NCI-H187 treated with DMSO at 0.1 percent for 48 hours (cell line): ENCODE measurements at regions not wholly inside any gene's neighbourhood (a gene's known extent, or its start where the extent isn't known, plus 50 kb on each side); places are given as distances from the start of the nearest gene placed in this dataset.
"Not testable (repeated sequence)": the region's sequence is repeated elsewhere in the genome, so short reads cannot be mapped to it uniquely, and the experiment has no call there.

Experiments
- DNase-seq: peaks from one replicate; lab custom pipeline; 2025; lab: John Stamatoyannopoulos, UW

DNA sequence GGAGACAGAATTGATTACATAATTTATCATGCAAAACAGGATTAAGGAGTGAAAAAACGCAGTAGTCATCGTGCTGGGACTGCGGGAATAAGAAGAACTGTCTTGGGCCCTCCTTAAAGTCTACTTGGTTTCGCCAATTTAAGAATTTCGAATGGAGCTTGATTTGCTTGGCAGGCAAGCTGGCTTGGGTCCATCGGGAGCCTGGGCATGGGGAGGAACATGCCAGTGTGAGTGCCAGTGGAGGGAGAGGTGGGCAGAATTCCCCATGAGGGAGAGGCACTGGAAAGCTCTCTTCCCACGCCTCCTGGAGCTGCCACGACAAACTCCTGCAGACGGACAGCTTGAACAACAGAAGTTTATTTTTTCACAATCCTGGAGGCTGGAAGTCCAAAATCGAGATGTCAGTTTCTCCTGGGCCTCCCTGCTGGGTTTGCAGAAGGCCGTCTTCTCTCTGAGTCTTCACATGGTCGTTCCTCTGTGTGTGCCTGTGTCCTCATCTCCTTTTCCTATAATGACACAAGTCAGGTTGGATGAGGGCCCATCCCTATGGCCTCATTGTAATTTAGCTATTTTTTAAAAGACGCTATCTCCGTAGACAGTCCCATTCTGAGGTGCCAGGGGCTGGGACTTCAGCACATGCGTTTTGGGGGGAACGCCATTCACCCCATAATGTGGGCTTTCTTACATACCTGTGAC is 528.7 kb upstream of the DPP6 start:
- DNase-seq = no peak

DNA sequence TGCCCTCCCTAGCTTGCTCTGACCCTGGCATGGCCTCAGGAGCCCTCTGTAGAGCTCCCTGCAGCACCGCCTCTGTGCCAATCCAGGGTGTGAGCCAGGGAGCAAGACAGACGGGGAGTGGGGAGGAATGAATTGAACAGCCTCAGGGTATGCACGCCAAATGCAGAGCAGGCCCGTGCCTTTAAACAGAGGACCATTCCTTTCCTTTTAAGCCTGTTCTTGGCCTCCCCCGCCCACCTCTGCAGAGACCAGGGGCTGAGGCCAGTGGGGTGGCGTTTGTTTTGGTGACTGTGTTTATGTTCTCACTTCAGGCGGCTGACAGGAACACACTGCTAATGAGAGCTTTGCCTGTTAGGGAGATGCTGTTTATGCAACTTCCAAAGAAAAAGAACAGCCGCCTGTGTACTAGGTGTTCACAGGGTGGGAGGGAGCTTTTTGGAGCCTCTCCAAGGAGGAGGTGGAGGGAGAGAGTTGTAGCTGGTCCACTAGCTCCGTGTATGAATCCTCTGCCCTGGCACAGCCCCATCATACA is 528.1 kb upstream of the DPP6 start:
- no peak for DNase-seq

- no peak for DNase-seq
Measured at GRCh38 chr7:153529100-153529499, 523.1 kb upstream of the DPP6 start.

- DNase-seq = no peak
Measured at GRCh38 chr7:153529651-153530165, 522.5 kb upstream of the DPP6 start.

DNA sequence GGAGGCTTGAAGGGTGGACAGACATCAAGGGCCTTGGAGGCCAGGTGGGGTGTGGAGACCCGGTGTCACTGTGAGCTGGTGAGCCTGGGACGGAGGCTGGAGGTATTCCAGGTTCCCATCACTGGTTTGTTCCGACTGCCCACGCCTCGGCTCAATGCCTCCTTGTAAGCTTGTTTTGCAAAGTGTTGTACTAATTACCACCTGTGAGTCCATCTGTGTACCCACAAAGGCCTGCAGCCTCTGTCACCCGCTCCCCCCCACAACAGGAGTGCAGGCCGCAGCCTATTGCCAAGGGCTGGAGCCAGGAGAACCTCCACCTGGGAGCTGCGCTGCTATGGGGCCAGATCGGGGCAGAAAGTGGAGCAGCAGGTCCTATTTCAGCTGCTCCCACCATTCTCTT is 521.8 kb upstream of the DPP6 start:
- DNase-seq = no peak

DNA sequence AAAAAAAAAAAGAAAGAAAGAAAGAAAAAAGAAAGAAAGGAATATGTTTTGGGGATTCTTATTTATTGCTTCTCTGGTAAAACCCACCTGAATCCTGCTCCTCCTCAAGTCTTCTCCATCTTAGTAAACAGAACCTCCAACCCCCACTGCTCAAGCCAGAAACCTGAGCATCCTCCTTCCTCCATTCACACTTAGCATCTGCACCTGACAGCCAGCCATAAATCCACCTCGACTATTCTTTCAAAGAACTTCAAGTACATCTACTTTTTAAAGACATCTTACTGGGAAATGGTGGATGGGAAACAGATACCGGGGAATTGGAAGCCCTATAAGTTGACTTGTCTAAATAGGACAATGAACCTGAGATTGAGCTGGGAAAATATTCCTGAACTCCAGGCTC is 519.9 kb upstream of the DPP6 start:
- DNase-seq = no peak

- DNase-seq = no peak
Measured at GRCh38 chr7:153537271-153537670, 514.9 kb upstream of the DPP6 start.

- no peak for DNase-seq
Measured at GRCh38 chr7:153541903-153542302, 510.3 kb upstream of the DPP6 start.

DNA sequence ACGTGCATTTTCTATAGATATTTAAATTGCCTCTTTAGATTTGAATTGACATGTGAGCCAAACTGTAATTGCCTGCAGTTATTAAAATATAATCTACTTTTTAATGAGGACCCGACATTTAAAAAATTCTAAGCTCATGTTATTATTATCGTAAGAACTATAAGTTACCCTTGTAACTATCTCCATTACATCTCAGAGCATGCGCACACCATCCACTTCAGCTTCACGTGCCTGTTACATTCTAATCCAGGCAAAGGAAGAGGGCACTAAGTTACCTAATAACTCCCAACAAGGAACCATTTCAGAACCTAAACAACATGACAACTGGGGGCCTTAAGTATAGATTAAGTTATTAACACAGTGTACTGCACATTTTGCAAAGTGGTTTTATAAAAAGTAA is 509.0 kb upstream of the DPP6 start:
- DNase-seq = no peak

GRCh38 chr7:153550173-153550572 is 502.0 kb upstream of the DPP6 start:
- DNase-seq = no peak

DNA sequence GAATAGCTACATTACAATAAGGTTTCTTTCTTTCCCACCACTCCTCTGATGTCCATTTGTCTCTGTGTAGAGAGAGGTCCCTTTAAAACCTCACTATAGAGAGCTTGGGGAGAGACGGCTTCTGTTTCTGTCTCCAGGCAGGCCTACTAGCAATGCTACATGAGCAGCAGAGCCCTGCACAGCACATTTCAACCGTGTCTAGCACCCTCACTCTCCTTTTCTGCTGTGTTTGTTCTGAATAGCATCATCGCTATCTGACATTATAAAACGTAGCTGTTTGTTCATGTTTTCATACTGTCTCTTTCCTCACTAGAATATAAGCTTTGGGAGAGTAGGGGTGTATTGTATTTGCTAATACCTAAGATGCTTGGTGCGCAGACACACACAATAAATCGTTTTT is 487.8 kb upstream of the DPP6 start:
- DNase-seq = no peak

DNA sequence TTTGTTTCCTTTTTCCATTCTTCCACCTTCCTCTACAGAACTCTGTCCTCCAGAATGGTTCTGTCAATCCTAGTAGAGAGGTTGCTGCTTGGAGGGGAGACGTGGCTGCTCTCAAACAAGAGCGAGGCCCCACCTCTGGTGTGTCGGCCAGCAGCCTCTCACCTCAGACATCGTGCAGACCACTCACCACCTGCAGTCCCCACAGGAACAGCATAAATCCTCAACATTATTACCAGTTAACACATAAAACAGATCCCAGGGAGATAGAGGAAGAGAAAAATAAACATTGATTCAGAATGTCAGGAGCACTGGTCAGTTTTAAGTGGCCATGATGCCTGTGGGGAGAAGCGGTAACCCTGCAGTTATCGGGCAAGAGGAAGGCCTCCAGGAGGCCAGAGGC is 485.9 kb upstream of the DPP6 start:
- no peak for DNase-seq

GRCh38 chr7:153567426-153567825 is 484.8 kb upstream of the DPP6 start:
- no peak for DNase-seq

- DNase-seq = not testable (repeated sequence)
Measured at GRCh38 chr7:153569520-153569919, 482.7 kb upstream of the DPP6 start.

DNA sequence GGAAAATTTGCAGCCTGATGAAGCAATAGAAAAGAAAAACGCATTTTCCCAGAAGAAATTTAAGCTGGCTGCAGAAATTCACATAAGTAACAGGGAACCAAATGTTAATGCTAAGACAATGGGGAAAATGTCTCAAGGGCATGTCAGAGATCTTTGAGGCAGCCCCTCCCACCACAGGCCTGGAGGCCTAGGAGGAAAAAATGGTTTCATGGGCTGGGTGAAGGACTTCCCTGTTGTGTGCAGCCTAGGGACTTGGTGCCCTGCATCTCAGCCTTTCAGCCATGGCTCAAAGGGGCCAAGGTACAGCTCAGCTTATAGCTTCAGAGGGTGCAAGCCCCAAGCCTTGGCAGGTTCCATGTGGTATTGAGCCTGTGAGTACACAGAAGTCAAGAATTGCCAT is 476.1 kb upstream of the DPP6 start:
- DNase-seq = no peak

DNA sequence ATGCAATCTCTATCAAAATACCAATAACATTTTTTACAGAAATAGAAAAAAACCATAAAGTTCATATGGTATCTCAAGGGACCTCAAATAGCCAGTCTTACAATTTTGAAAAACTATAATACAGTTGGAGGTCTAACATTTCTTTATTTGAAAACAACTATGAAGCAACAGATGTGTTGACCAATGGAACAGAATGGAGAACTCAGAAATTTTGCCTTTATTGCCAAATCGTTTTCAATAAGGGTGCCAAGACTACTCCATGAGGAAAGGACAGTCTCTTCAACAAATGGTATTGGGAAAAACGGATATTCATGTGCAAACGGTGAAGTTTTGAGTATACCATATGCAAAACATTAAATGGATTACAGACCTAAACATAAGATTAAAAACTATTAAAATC is 470.8 kb upstream of the DPP6 start:
- no peak for DNase-seq

DNA sequence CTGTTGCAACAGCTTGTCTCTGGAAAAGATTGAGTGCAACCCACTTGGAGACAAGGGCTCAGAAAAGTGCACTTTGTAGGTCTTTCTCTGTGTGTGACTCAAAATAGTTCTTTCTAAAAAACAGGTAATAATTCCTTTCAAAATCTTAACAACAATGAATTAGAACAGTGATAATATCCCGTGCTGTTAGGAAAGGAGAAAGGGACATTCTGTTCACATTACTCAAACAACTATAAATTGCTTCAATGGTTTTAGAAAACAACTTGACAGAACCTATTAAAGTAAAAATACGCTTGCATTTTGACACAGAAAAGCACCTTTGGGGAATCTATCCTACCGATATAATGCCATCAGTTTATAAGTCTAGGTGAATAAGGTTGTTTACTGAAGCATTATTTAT is 468.1 kb upstream of the DPP6 start:
- DNase-seq = no peak

GRCh38 chr7:153588586-153588985 is 463.6 kb upstream of the DPP6 start:
- no peak for DNase-seq

- no peak for DNase-seq
Measured at GRCh38 chr7:153590136-153590535, 462.1 kb upstream of the DPP6 start.

- no peak for DNase-seq
Measured at GRCh38 chr7:153590571-153590970, 461.6 kb upstream of the DPP6 start.

GRCh38 chr7:153607354-153607753 is 444.8 kb upstream of the DPP6 start:
- no peak for DNase-seq

- DNase-seq = no peak
Measured at GRCh38 chr7:153616711-153617325, 435.4 kb upstream of the DPP6 start.

GRCh38 chr7:153627323-153627722 is 424.9 kb upstream of the DPP6 start:
- no peak for DNase-seq

- no peak for DNase-seq
Measured at GRCh38 chr7:153628406-153628805, 423.8 kb upstream of the DPP6 start.
